COR-L47 (cell line): ENCODE measurements at regions not wholly inside any gene's neighbourhood (a gene's known extent, or its start where the extent isn't known, plus 50 kb on each side); places are given as distances from the start of the nearest gene placed in this dataset.
"Not testable (repeated sequence)": the region's sequence is repeated elsewhere in the genome, so short reads cannot be mapped to it uniquely, and the experiment has no call there.

Experiments
- DNase-seq: peaks from one replicate; lab custom pipeline; 2025; lab: John Stamatoyannopoulos, UW

- DNase-seq, result not testable (repeated sequence)
Observed at GRCh38 chr9:41754822-41755221, 374.4 kb downstream of the CNTNAP3B start.

- not testable (repeated sequence) for DNase-seq
Observed at GRCh38 chr9:41754403-41754802, 374.8 kb downstream of the CNTNAP3B start.

- not testable (repeated sequence) for DNase-seq
Observed at GRCh38 chr9:41741897-41742296, 387.3 kb downstream of the CNTNAP3B start.

- not testable (repeated sequence) for DNase-seq
Observed at GRCh38 chr9:41741173-41741572, 388.1 kb downstream of the CNTNAP3B start.

- not testable (repeated sequence) for DNase-seq
Observed at GRCh38 chr9:41738681-41739080, 390.5 kb downstream of the CNTNAP3B start.

- not testable (repeated sequence) for DNase-seq
Observed at GRCh38 chr9:41699190-41699589, 430.0 kb downstream of the CNTNAP3B start.

GRCh38 chr9:41697080-41697479, 432.1 kb downstream of the CNTNAP3B start:
- not testable (repeated sequence) for DNase-seq

GRCh38 chr9:41679312-41679711, 449.9 kb downstream of the CNTNAP3B start:
- not testable (repeated sequence) for DNase-seq

GRCh38 chr9:41663497-41664036, 465.7 kb downstream of the CNTNAP3B start:
- not testable (repeated sequence) for DNase-seq

- DNase-seq, result not testable (repeated sequence)
Observed at GRCh38 chr9:41658706-41659105, 469.6 kb upstream of the ZNG1F start.

GRCh38 chr9:41658116-41658515, 469.0 kb upstream of the ZNG1F start:
- DNase-seq, result not testable (repeated sequence)

GRCh38 chr9:41657141-41657540, 468.0 kb upstream of the ZNG1F start:
- DNase-seq, result not testable (repeated sequence)

- not testable (repeated sequence) for DNase-seq
Observed at GRCh38 chr9:41655071-41655554, 466.0 kb upstream of the ZNG1F start.

- DNase-seq, result not testable (repeated sequence)
Observed at GRCh38 chr9:41654349-41654748, 465.2 kb upstream of the ZNG1F start.

- DNase-seq, result not testable (repeated sequence)
Observed at GRCh38 chr9:41653560-41654340, 464.6 kb upstream of the ZNG1F start.

- not testable (repeated sequence) for DNase-seq
Observed at GRCh38 chr9:41652800-41653199, 463.7 kb upstream of the ZNG1F start.

- not testable (repeated sequence) for DNase-seq
Observed at GRCh38 chr9:41652100-41652713, 463.1 kb upstream of the ZNG1F start.

GRCh38 chr9:41650086-41650485, 461.0 kb upstream of the ZNG1F start:
- DNase-seq, result not testable (repeated sequence)

GRCh38 chr9:41648564-41648963, 459.4 kb upstream of the ZNG1F start:
- DNase-seq, result peak; percentile 5

- not testable (repeated sequence) for DNase-seq
Observed at GRCh38 chr9:41646246-41646645, 457.1 kb upstream of the ZNG1F start.

- peak; percentile 25 for DNase-seq
Observed at GRCh38 chr9:41643571-41644279, 454.6 kb upstream of the ZNG1F start.

GRCh38 chr9:41633726-41634125, 444.6 kb upstream of the ZNG1F start:
- not testable (repeated sequence) for DNase-seq
